Fibroblast of lung (primary cell): ENCODE measurements at regions not wholly inside any gene's neighbourhood (a gene's known extent, or its start where the extent isn't known, plus 50 kb on each side); places are given as distances from the start of the nearest gene placed in this dataset.

Experiments
- EZH2 ChIP-seq: IDR thresholded peaks from 2 replicates; pipeline ENCODE4 v1.5.1; 2012; ENCODE audit warnings: low read length, control low read depth, mild to moderate bottlenecking; ENCODE audit errors: missing control alignments
- TF ChIP-seq, protein P1 (sequence below), 2 donors: IDR thresholded peaks in 1 of 2; conservative IDR thresholded peaks in 1 of 2; 1 replicate in 1 of 2; 2 replicates in 1 of 2; pipeline ENCODE4 v1.5.1; 2011 to 2012; ENCODE audit warnings: low read length in 2 of 2, control low read depth in 1 of 2, inconsistent platforms in 1 of 2, low read depth in 1 of 2, mild to moderate bottlenecking in 1 of 2

DNA sequence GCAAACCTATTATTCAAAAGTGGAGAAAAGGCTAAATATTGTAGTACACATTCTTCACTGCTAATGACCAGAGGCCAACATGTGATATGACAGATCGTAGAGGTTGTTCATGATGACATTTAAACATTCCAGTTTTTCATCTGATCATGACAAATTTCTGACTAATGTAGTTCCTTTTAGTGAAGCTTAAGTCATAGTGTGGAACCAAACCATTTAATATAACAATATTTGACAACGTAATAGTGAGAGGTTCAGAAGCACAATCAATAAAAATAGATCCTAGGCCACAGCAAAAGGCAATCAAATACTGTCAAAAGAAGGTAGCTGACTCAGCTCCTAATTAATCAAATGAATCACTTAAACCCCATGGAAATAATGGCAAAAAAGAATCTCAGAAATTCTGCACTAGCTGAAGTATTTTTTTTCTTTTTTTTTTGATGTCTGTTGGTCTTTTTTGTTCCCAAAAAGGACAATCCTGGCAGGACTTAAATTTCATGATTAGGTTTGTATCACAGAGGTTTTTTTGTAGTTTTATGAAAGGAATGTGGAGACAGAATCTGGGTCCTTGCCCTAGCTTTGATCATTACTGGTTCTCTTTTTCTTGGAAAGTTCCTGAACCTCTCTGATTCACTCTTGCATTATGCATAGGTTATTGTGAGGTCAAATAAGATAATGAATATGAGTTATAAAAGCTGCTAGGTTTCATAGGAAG is 795.0 kb downstream of the DTWD2 start:
- TF ChIP-seq, protein P1, sequence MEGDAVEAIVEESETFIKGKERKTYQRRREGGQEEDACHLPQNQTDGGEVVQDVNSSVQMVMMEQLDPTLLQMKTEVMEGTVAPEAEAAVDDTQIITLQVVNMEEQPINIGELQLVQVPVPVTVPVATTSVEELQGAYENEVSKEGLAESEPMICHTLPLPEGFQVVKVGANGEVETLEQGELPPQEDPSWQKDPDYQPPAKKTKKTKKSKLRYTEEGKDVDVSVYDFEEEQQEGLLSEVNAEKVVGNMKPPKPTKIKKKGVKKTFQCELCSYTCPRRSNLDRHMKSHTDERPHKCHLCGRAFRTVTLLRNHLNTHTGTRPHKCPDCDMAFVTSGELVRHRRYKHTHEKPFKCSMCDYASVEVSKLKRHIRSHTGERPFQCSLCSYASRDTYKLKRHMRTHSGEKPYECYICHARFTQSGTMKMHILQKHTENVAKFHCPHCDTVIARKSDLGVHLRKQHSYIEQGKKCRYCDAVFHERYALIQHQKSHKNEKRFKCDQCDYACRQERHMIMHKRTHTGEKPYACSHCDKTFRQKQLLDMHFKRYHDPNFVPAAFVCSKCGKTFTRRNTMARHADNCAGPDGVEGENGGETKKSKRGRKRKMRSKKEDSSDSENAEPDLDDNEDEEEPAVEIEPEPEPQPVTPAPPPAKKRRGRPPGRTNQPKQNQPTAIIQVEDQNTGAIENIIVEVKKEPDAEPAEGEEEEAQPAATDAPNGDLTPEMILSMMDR (conservative IDR thresholded peaks at IDR 0.05 in 1 of 2, IDR thresholded peaks at IDR 0.05 in 1 of 2; ENCODE audit: low read depth in 1 of 2, low read length in 2 of 2) = no peak
- no peak for TF ChIP-seq EZH2
